Kidney capillary endothelial cell (primary cell): ENCODE measurements at regions not wholly inside any gene's neighbourhood (a gene's known extent, or its start where the extent isn't known, plus 50 kb on each side); places are given as distances from the start of the nearest gene placed in this dataset.

Source experiments
- DNase-seq: peaks from one replicate; pipeline ENCODE4 v3.0.0-alpha.2; 2018; ENCODE audit warnings: low spot score

DNA sequence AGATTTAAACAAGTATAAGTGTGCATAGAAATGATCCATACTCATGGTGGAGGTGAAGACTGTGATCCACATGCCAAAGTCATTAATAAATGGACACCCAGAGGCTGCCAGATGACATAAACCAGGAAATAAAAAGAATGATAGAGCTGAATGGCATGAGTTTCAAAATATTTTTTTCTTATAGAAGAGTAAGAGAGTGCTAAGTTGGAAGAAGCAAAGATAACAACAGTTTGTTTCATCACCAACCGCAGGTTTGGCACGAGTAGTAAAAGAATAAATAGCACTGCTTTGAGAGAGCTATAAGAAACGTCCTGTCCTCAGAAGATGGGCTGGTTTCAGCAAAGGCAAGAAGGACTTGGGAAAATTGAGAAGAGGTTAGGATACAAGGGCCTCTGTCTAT, 246.9 kb downstream of the UBE3D start:
- no peak for DNase-seq

DNA sequence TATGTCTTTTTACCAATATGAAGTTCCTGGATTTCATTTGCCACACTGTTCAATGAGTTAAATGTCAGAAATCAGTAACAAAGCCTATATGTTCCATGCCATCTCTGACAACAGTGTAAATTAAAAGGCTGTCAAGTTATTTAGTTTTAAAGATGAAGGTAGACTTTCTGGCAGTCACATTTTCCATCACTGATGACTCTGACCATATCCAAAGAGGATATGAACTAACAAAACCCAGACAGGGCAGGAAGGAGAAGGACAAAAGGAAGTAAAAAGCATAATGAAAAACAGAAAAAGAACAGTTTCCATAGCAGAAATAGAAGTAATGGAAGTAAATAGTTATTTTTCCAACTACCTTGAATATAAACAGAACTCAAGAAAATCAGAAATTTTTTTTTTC, 242.3 kb downstream of the UBE3D start:
- no peak for DNase-seq

DNA sequence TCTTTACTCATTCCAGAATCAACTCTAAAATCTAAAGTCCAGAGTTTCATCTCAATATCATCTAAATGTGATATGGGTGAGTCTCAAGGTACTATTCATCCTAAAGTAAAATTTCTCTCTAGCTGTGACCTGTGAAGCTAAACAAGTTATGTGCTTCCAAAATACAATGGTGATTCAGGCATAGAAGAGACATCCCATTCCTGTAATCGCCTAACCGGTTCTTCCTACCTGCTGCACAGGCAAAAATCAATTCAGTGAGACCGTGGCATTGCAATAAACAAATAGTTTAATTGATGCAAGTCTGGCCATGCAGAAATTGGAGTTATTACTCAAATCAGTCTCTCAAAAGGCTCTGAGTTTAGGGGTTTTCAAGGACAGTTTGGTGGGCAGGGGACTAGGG, 232.8 kb downstream of the UBE3D start:
- DNase-seq = no peak

DNA sequence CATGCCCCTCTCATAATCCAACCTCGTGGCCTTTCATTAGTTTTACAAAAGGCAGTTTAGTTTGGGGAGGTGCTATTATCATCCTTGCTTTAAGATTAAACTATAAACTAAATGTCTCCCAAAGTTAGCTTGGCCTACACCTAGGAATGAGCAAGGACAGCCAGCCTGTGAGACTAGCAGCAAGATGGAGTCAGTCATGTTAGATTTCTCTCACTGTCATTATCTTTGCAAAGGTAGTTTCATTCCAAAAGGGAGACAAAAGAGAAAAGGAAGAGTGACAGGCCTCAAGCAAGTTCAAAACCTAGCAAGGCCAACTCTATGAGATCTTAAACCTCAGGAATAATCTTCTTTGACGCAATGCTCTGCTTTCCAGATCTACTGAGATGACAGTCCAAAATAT, 232.2 kb downstream of the UBE3D start:
- DNase-seq = no peak

DNA sequence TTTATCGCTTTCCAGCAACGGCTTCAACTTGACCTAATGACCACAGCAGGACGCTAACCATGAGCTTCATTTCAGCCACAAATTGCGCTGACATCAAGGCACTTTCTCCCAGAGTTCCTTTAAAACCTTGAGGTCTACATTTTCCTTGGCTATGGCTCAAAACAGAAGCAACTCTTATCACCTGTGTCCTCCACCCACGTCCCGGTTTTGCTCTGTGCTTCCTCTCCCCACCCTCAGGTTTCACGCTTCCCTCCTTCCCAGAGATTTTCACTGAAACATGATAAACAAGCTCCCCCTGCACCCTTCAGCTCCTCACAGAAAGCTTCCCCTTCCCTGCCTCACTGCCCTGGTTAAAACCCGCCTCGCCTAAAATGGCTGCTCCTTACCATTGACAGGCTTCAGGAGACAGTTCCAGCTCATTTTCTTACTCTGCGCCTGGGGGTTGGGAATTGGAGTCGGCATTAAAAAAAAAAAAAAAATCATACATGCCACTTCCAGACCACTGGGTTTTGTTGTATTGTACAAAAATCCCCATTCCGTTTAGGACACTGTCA, 229.5 kb downstream of the UBE3D start:
- DNase-seq = no peak

DNA sequence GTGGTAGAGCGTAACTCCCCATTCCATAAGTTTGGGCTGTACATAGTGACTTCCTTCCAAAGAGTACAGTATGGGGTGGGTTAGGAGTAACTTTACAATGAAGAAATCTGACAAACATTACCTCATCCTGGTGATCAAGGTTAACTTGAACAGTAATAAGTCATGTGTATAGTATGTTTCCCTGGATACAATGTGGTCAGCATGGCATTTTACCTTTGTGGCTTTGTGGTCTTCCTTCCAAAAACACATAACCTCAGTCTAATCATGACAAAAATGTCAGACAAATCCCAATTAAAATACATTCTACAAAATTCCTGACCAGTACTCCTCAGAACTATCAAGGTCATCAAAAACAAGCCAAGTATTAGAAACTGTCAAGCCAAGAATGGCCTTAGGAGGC, 225.1 kb downstream of the UBE3D start:
- no peak for DNase-seq

- DNase-seq = no peak
Measured at GRCh38 chr6:82841309-82841708, 224.3 kb downstream of the UBE3D start.
